HCT116 (cell line): ENCODE measurements at regions not wholly inside any gene's neighbourhood (a gene's known extent, or its start where the extent isn't known, plus 50 kb on each side); places are given as distances from the start of the nearest gene placed in this dataset.

Experiments
- CEBPB ChIP-seq: IDR thresholded peaks from 2 replicates; pipeline ENCODE4 v1.6.1; 2012; ENCODE audit warnings: low read depth
- EZH2 ChIP-seq: fragments of 200-600 bp; sonication (generic); IDR thresholded peaks from 2 replicates; pipeline ENCODE4 v1.6.1; 2017; ENCODE audit warnings: antibody characterized with exemption, mixed run types
- POLR2A ChIP-seq: IDR thresholded peaks from 2 replicates; pipeline ENCODE4 v1.7.0; 2011; ENCODE audit warnings: borderline replicate concordance; ENCODE audit not compliant: insufficient read depth, insufficient read length; ENCODE audit errors: extremely low read depth
- POLR2AphosphoS5 ChIP-seq: IDR thresholded peaks from 2 replicates; pipeline ENCODE4 v1.6.1; 2011; ENCODE audit warnings: mild to moderate bottlenecking, low read depth, low read length, moderate library complexity
- RAD21 ChIP-seq: IDR thresholded peaks from 2 replicates; pipeline ENCODE4 v1.6.1; 2012; ENCODE audit warnings: low read depth, mild to moderate bottlenecking
- SRF ChIP-seq: IDR thresholded peaks from 2 replicates; pipeline ENCODE4 v1.6.1; 2012; ENCODE audit warnings: low read depth
- YY1 ChIP-seq: IDR thresholded peaks from 2 replicates; pipeline ENCODE4 v1.6.1; 2011; ENCODE audit warnings: low read length, low read depth, moderate library complexity, mild to moderate bottlenecking; ENCODE audit not compliant: insufficient replicate concordance; ENCODE audit errors: extremely low read depth
- TF ChIP-seq, protein P1 (sequence below): IDR thresholded peaks from 2 replicates; pipeline ENCODE4 v1.6.1; 2012
- TF ChIP-seq, protein P2 (sequence below), 3 experiments: fragments of 200-600 bp in 1 of 3; sonication (generic) in 1 of 3; IDR thresholded peaks in 2 of 3; conservative IDR thresholded peaks in 1 of 3; 2 replicates each; pipeline ENCODE4 v1.5.1; 2012 to 2017; ENCODE audit warnings: low read depth in 2 of 3, low read length in 2 of 3, antibody characterized with exemption in 1 of 3, borderline replicate concordance in 1 of 3, control low read depth in 1 of 3, mild to moderate bottlenecking in 1 of 3, mixed read lengths in 1 of 3, mixed run types in 1 of 3, moderate library complexity in 1 of 3; ENCODE audit not compliant: insufficient read depth in 1 of 3

DNA sequence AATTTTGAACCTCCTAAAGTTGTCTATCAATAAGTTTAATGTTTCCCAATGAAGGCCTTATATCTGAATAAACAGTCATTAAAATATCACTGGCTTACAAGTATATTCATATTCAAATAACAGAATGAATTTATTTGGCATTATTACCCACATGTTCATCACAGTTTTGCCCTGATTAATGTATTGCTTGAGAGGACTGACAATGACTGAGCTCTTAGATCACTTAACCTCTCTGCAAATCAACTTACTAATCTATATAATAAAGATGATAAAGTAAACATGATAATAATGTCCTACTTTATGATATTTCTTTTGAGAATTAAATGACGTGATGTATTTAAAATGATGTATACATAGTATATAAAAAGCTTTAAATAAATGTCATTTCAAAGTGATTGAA, 532.0 kb upstream of the GBE1 start:
- TF ChIP-seq, protein P1, sequence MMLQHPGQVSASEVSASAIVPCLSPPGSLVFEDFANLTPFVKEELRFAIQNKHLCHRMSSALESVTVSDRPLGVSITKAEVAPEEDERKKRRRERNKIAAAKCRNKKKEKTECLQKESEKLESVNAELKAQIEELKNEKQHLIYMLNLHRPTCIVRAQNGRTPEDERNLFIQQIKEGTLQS: no peak
- TF ChIP-seq CEBPB (no peak), EZH2 (no peak), POLR2A (no peak), YY1 (no peak), SRF (no peak), POLR2AphosphoS5 (no peak), RAD21 (no peak)
- TF ChIP-seq, protein P2, sequence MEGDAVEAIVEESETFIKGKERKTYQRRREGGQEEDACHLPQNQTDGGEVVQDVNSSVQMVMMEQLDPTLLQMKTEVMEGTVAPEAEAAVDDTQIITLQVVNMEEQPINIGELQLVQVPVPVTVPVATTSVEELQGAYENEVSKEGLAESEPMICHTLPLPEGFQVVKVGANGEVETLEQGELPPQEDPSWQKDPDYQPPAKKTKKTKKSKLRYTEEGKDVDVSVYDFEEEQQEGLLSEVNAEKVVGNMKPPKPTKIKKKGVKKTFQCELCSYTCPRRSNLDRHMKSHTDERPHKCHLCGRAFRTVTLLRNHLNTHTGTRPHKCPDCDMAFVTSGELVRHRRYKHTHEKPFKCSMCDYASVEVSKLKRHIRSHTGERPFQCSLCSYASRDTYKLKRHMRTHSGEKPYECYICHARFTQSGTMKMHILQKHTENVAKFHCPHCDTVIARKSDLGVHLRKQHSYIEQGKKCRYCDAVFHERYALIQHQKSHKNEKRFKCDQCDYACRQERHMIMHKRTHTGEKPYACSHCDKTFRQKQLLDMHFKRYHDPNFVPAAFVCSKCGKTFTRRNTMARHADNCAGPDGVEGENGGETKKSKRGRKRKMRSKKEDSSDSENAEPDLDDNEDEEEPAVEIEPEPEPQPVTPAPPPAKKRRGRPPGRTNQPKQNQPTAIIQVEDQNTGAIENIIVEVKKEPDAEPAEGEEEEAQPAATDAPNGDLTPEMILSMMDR (IDR thresholded peaks at IDR 0.05 in 2 of 3, conservative IDR thresholded peaks at IDR 0.05 in 1 of 3; ENCODE audit: borderline replicate concordance in 1 of 3, insufficient read depth in 1 of 3, low read depth in 2 of 3, low read length in 2 of 3): no peak
